ENCODE measurements at regions not wholly inside any gene's neighbourhood (a gene's known extent, or its start where the extent isn't known, plus 50 kb on each side); places are given as distances from the start of the nearest gene placed in this dataset.

DNA sequence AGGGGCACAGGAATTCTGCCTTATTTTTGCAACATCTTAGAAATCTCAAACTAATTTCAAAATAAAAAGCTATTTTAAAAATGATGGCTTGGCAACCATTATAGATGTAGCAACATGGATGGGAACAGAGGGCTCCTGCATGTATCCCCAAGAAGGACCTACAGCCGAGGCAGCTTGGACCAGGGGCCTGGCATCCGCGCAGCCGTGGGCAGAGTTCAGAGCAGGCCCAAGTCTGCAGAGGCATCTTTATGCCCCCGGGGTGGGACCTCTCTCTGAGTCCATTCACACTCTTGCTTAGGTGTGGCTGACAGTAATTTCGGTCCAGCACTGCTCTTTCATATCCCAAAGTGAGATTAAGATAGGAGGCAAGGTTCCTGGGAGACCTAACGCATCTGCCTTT is 425.8 kb upstream of the MYT1L start:
- Histone ChIP-seq H3K9me3 (peaks cover 0 to 12% (median 6%) of the 10 kb centered on the region in 4 donors), H3K36me3 (no peaks in the 10 kb centered on the region), H3K4me1 (peaks cover 0 to 4% (median 0%) of the 10 kb centered on the region in 4 donors), H3K27ac (replicated peaks in 1 of 4) (no peak overlapping the region), H3K27me3 (no peaks in the 10 kb centered on the region), H3K4me3 (no peak overlapping the region)
- intact Hi-C loops (cut with DNase I) = no loop called here
- no peak for DNase-seq (ENCODE audit: extremely low spot score)
- TF ChIP-seq, protein P1, sequence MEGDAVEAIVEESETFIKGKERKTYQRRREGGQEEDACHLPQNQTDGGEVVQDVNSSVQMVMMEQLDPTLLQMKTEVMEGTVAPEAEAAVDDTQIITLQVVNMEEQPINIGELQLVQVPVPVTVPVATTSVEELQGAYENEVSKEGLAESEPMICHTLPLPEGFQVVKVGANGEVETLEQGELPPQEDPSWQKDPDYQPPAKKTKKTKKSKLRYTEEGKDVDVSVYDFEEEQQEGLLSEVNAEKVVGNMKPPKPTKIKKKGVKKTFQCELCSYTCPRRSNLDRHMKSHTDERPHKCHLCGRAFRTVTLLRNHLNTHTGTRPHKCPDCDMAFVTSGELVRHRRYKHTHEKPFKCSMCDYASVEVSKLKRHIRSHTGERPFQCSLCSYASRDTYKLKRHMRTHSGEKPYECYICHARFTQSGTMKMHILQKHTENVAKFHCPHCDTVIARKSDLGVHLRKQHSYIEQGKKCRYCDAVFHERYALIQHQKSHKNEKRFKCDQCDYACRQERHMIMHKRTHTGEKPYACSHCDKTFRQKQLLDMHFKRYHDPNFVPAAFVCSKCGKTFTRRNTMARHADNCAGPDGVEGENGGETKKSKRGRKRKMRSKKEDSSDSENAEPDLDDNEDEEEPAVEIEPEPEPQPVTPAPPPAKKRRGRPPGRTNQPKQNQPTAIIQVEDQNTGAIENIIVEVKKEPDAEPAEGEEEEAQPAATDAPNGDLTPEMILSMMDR (IDR thresholded peaks at IDR 0.05) = no peak
- TF ChIP-seq POLR2AphosphoS5 (IDR thresholded peaks at IDR 0.05) (no peak), POLR2A (IDR thresholded peaks at IDR 0.05; ENCODE audit: low read depth) (no peak), EP300 (IDR thresholded peaks at IDR 0.05) (no peak)
- WGBS = 90% methylated on average over 7 of the region's 7 CpGs

DNA sequence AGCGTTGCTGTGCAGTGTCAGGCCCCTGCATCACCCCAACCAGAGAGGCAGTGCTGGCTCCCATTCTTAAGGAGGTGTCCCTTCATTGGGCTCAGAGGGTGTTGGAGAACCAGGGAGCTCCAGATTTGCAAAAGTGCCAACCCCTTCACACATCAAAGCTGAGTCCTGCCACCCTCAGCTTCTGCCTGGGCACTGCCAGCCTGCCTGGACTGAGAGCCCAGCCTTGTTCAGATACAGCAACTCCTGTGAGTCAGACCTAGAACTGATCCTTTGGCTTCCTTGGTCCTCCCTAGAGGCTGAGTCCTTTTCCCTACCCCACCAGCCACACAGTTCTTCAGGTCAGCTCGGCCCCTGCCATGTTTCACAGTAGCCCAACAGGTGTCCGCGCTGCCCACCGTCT is 424.9 kb upstream of the MYT1L start:
- DNase-seq (ENCODE audit: extremely low spot score) = no peak
- Histone ChIP-seq H3K36me3 (no peaks in the 10 kb centered on the region), H3K4me1 (peaks cover 0 to 4% (median 0%) of the 10 kb centered on the region in 4 donors), H3K27me3 (no peaks in the 10 kb centered on the region), H3K9me3 (peaks cover 0 to 10% (median 5%) of the 10 kb centered on the region in 4 donors), H3K27ac (replicated peaks in 1 of 4) (no peak overlapping the region), H3K4me3 (no peak overlapping the region)
- TF ChIP-seq EP300 (IDR thresholded peaks at IDR 0.05) (no peak), POLR2AphosphoS5 (IDR thresholded peaks at IDR 0.05) (no peak), POLR2A (IDR thresholded peaks at IDR 0.05; ENCODE audit: low read depth) (no peak)
- TF ChIP-seq, protein P1 (IDR thresholded peaks at IDR 0.05) = no peak
- intact Hi-C loops (cut with DNase I) = no loop called here
- 89% methylated on average over 5 of the region's 5 CpGs for WGBS

DNA sequence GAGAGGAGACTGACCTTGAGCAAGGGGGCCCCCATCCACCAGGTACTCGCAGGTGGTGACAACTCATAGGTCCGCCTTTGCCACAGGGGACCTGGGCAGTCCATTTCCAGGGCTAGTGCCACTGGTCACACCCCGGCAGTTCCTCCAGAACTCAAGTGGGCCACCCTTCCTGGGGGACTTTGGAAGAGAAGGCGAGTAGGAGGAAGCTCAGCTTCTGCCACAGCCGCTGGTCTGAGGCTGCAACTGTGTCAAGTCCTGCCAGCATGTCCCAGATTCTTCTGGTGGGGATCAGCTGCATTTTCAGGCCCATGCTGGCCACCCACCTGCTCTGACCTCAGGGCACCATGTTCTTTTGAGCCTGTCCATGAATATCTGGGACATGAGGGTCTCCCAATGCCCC is 423.9 kb upstream of the MYT1L start:
- no peak for DNase-seq (ENCODE audit: extremely low spot score)
- Histone ChIP-seq H3K9me3 (no peaks in the 10 kb centered on the region), H3K4me3 (no peak overlapping the region), H3K4me1 (peaks cover 0 to 4% (median 0%) of the 10 kb centered on the region in 4 donors), H3K27ac (replicated peaks in 1 of 4) (no peak overlapping the region), H3K27me3 (no peaks in the 10 kb centered on the region), H3K36me3 (no peaks in the 10 kb centered on the region)
- intact Hi-C loops (cut with DNase I) = no loop called here
- TF ChIP-seq POLR2AphosphoS5 (IDR thresholded peaks at IDR 0.05) = no peak
- TF ChIP-seq EP300 (IDR thresholded peaks at IDR 0.05) = no peak
- TF ChIP-seq, protein P1 (IDR thresholded peaks at IDR 0.05) = no peak
- TF ChIP-seq POLR2A (IDR thresholded peaks at IDR 0.05; ENCODE audit: low read depth) = no peak
- 83% methylated on average over 1 of the region's 5 CpGs for WGBS

DNA sequence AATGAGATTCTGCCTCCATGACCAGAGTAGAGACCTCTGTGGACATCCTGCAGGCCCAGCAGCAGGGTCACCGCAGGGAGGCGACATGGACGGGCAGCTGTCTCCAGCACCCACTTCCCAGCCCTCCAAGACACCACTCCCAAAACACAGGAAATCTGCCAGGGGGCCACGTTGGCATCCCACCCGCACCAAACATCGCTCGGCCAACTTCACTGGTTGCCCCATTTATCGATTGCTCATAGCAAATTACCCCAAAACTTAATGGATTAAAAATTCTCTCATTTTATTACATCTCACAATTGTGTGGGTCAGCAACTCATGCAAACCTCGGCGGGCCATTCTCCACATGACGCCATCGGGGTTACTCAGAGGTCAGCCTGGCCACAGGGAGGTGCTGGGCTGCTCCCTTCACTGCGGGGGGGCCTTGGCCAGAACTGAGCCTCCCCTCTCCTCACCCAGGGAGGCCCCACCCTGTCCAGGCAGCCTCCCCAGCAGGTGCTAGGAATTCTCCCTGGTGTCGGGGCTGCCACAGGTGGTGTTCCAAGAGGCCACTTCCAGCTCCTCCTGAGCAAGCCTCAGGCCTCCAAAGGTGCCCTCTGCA is 420.7 kb upstream of the MYT1L start:
- no peaks in the 10 kb centered on the region for H3K9me3 ChIP-seq
- intact Hi-C loops (cut with DNase I) = no loop called here
- no peak for DNase-seq (ENCODE audit: extremely low spot score)
- WGBS = 92% methylated on average over 13 of the region's 14 CpGs
- no peak overlapping the region for H3K4me3 ChIP-seq
- no peak overlapping the region for H3K27ac ChIP-seq (replicated peaks in 1 of 4)
- H3K36me3 ChIP-seq = no peaks in the 10 kb centered on the region
- TF ChIP-seq POLR2A (IDR thresholded peaks at IDR 0.05; ENCODE audit: low read depth) (no peak), POLR2AphosphoS5 (IDR thresholded peaks at IDR 0.05) (no peak), EP300 (IDR thresholded peaks at IDR 0.05) (no peak)
- TF ChIP-seq, protein P1 (IDR thresholded peaks at IDR 0.05) = no peak
- H3K4me1 ChIP-seq = peaks cover 0 to 4% (median 0%) of the 10 kb centered on the region in 4 donors
- no peaks in the 10 kb centered on the region for H3K27me3 ChIP-seq
